Neuronal stem cell (in vitro differentiated cells): ENCODE measurements at regions not wholly inside any gene's neighbourhood (a gene's known extent, or its start where the extent isn't known, plus 50 kb on each side); places are given as distances from the start of the nearest gene placed in this dataset.

Experiments used
- DNase-seq: peaks from one replicate; pipeline ENCODE4 v3.0.0-alpha.2; 2013; ENCODE audit warnings: low spot score
- H2AFZ ChIP-seq: one replicate; pipeline ENCODE4 v1.6.1; 2013; ENCODE audit warnings: mild to moderate bottlenecking, low read length, inconsistent platforms
- H2AK5ac ChIP-seq: 2 replicates; pipeline ENCODE4 v1.6.1; 2013; ENCODE audit warnings: low read depth, mild to moderate bottlenecking, inconsistent platforms, low read length, moderate library complexity, mixed read lengths
- H2BK120ac ChIP-seq: 2 replicates; pipeline ENCODE4 v1.6.1; 2013; ENCODE audit warnings: low read depth, mild to moderate bottlenecking, inconsistent platforms, low read length, moderate library complexity, mixed read lengths
- H2BK12ac ChIP-seq: one replicate; pipeline ENCODE4 v1.6.1; 2013; ENCODE audit warnings: low read length, inconsistent platforms
- H2BK15ac ChIP-seq: 2 replicates; pipeline ENCODE4 v1.6.1; 2013; ENCODE audit warnings: mild to moderate bottlenecking, low read length, inconsistent platforms, mixed read lengths
- H2BK5ac ChIP-seq: one replicate; pipeline ENCODE4 v1.6.1; 2013; ENCODE audit warnings: inconsistent platforms, mild to moderate bottlenecking, low read length, moderate library complexity
- H3K14ac ChIP-seq: one replicate; pipeline ENCODE4 v1.6.1; 2013; ENCODE audit warnings: low read length, inconsistent platforms
- H3K18ac ChIP-seq: 2 replicates; pipeline ENCODE4 v1.6.1; 2013; ENCODE audit warnings: low read length, inconsistent platforms
- H3K23ac ChIP-seq: 2 replicates; pipeline ENCODE4 v1.6.1; 2013; ENCODE audit warnings: low read depth, mild to moderate bottlenecking, mixed read lengths, low read length, inconsistent platforms; ENCODE audit not compliant: poor library complexity
- H3K27ac ChIP-seq: replicated peaks from 3 replicates; pipeline ENCODE4 v1.5.1; 2013; ENCODE audit warnings: low read length, inconsistent platforms
- H3K27me3 ChIP-seq, 3 experiments: 2 replicates each; pipeline ENCODE4 v1.6.1; 2013; ENCODE audit warnings: low read length in 3 of 3, mild to moderate bottlenecking in 2 of 3, inconsistent platforms in 1 of 3, low read depth in 1 of 3, mixed read lengths in 1 of 3, moderate library complexity in 1 of 3; ENCODE audit not compliant: control insufficient read depth in 3 of 3, insufficient read depth in 3 of 3
- H3K36me3 ChIP-seq, 2 donors: replicated peaks in 1 of 2; 2 replicates each; pipeline ENCODE4 v1.6.1; 2013; ENCODE audit warnings: low read length in 2 of 2; ENCODE audit not compliant: control insufficient read depth in 2 of 2, insufficient read depth in 2 of 2
- H3K4ac ChIP-seq: 2 replicates; pipeline ENCODE4 v1.6.1; 2013; ENCODE audit warnings: inconsistent platforms, mild to moderate bottlenecking, low read length, moderate library complexity
- H3K4me1 ChIP-seq, 2 donors: 1 replicate in 1 of 2; 2 replicates in 1 of 2; pipeline ENCODE4 v1.6.1; 2013; ENCODE audit warnings: low read length in 2 of 2, low read depth in 1 of 2; ENCODE audit not compliant: control insufficient read depth in 2 of 2, insufficient read depth in 1 of 2
- H3K4me2 ChIP-seq: one replicate; pipeline ENCODE4 v1.6.1; 2013; ENCODE audit warnings: mild to moderate bottlenecking, low read length, inconsistent platforms; ENCODE audit not compliant: insufficient read depth, poor library complexity, severe bottlenecking
- H3K4me3 ChIP-seq, 2 donors: 2 replicates each; pipeline ENCODE4 v1.5.1; 2013; ENCODE audit warnings: low read length in 2 of 2, mild to moderate bottlenecking in 2 of 2, inconsistent platforms in 1 of 2, moderate library complexity in 1 of 2
- H3K79me1 ChIP-seq: one replicate; pipeline ENCODE4 v1.6.1; 2013; ENCODE audit warnings: low read depth, mild to moderate bottlenecking, inconsistent platforms, low read length, moderate library complexity
- H3K9ac ChIP-seq: one replicate; pipeline ENCODE4 v1.6.1; 2013; ENCODE audit warnings: mild to moderate bottlenecking, low read depth, low read length, inconsistent platforms; ENCODE audit not compliant: poor library complexity
- H3K9me3 ChIP-seq, 2 donors: replicated peaks in 1 of 2; 2 replicates each; pipeline versions ENCODE3 to v1.6.1; 2013; ENCODE audit warnings: low read length in 2 of 2, mild to moderate bottlenecking in 2 of 2, inconsistent platforms in 1 of 2, low read depth in 1 of 2, mixed read lengths in 1 of 2, moderate library complexity in 1 of 2; ENCODE audit not compliant: control insufficient read depth in 2 of 2, insufficient read depth in 1 of 2
- H4K8ac ChIP-seq: one replicate; pipeline ENCODE4 v1.6.1; 2013; ENCODE audit warnings: low read depth, mild to moderate bottlenecking, inconsistent platforms, low read length, moderate library complexity
- H4K91ac ChIP-seq: one replicate; pipeline ENCODE4 v1.6.1; 2013; ENCODE audit warnings: low read length, low read depth, mild to moderate bottlenecking, inconsistent platforms; ENCODE audit not compliant: poor library complexity
- WGBS, 2 donors: extraction: QIAGEN DNeasy Blood & Tissue Kit; methylation state at CpG; one replicate each; pipeline ENCODE4 v1.1.7; 2013; ENCODE audit warnings: missing lambda C conversion rate in 2 of 2, mixed read lengths in 1 of 2; ENCODE audit not compliant: insufficient read length in 2 of 2, insufficient replicate concordance in 1 of 2; ENCODE audit errors: extremely low coverage in 2 of 2; 5-methylcytosine and 5-hydroxymethylcytosine counted together

GRCh38 chr18:31255953-31256352 is 62.0 kb upstream of the DSG1 start:
- H3K9ac ChIP-seq = no peak overlapping the region
- no peak overlapping the region for H3K4ac ChIP-seq
- H3K18ac ChIP-seq = no peak overlapping the region
- no peak overlapping the region for H3K14ac ChIP-seq
- no peak overlapping the region for H3K27ac ChIP-seq
- H4K8ac ChIP-seq = no peak overlapping the region
- DNase-seq = no peak
- H3K36me3 ChIP-seq = no peaks in the 10 kb centered on the region
- WGBS, 2 donors = no CpG with 5 or more reads among the region's 1 CpG
- H3K4me3 ChIP-seq = no peak overlapping the region
- H3K4me2 ChIP-seq = no peak overlapping the region
- H3K4me1 ChIP-seq = no peaks in the 10 kb centered on the region
- H3K79me1 ChIP-seq = no peaks in the 10 kb centered on the region
- no peak overlapping the region for H4K91ac ChIP-seq
- no peaks in the 10 kb centered on the region for H3K27me3 ChIP-seq
- no peaks in the 10 kb centered on the region for H3K9me3 ChIP-seq
- H2AFZ ChIP-seq = no peak overlapping the region
- no peak overlapping the region for H2BK15ac ChIP-seq
- no peak overlapping the region for H2BK12ac ChIP-seq
- no peak overlapping the region for H3K23ac ChIP-seq
- H2AK5ac ChIP-seq = no peak overlapping the region
- no peak overlapping the region for H2BK120ac ChIP-seq
- H2BK5ac ChIP-seq = no peak overlapping the region

GRCh38 chr18:31258789-31259188 is 59.2 kb upstream of the DSG1 start:
- H4K91ac ChIP-seq = no peak overlapping the region
- no peak overlapping the region for H2AK5ac ChIP-seq
- DNase-seq = no peak
- H3K4me3 ChIP-seq = no peak overlapping the region
- H3K79me1 ChIP-seq = no peaks in the 10 kb centered on the region
- H2BK12ac ChIP-seq = no peak overlapping the region
- H3K9ac ChIP-seq = no peak overlapping the region
- no peak overlapping the region for H3K4ac ChIP-seq
- H3K4me2 ChIP-seq = no peak overlapping the region
- H2BK120ac ChIP-seq = no peak overlapping the region
- H4K8ac ChIP-seq = no peak overlapping the region
- H3K9me3 ChIP-seq = no peaks in the 10 kb centered on the region
- H3K14ac ChIP-seq = no peak overlapping the region
- H3K18ac ChIP-seq = no peak overlapping the region
- no CpG with 5 or more reads among the region's 3 CpGs for WGBS, 2 donors
- H3K27ac ChIP-seq = no peak overlapping the region
- no peak overlapping the region for H2BK5ac ChIP-seq
- no peak overlapping the region for H2AFZ ChIP-seq
- H3K4me1 ChIP-seq = peaks cover 0 to 2% of the 10 kb centered on the region in 2 donors
- no peaks in the 10 kb centered on the region for H3K27me3 ChIP-seq
- H3K36me3 ChIP-seq = no peaks in the 10 kb centered on the region
- no peak overlapping the region for H2BK15ac ChIP-seq
- H3K23ac ChIP-seq = no peak overlapping the region

GRCh38 chr18:31261792-31262582 is 56.0 kb upstream of the DSG1 start:
- H2BK120ac ChIP-seq = no peak overlapping the region
- H3K4me1 ChIP-seq = peaks cover 0 to 2% of the 10 kb centered on the region in 2 donors
- H4K91ac ChIP-seq = no peak overlapping the region
- no peak overlapping the region for H3K4me3 ChIP-seq
- no peaks in the 10 kb centered on the region for H3K27me3 ChIP-seq
- no peak overlapping the region for H2BK12ac ChIP-seq
- no peak overlapping the region for H3K18ac ChIP-seq
- no peak overlapping the region for H3K14ac ChIP-seq
- no CpG with 5 or more reads among the region's 6 CpGs for WGBS, 2 donors
- H3K27ac ChIP-seq = no peak overlapping the region
- no peak overlapping the region for H3K4ac ChIP-seq
- no peak overlapping the region for H4K8ac ChIP-seq
- H3K23ac ChIP-seq = no peak overlapping the region
- no peak overlapping the region for H3K4me2 ChIP-seq
- no peak overlapping the region for H2AFZ ChIP-seq
- no peak overlapping the region for H2BK15ac ChIP-seq
- H3K9me3 ChIP-seq = no peaks in the 10 kb centered on the region
- no peak overlapping the region for H3K9ac ChIP-seq
- H2AK5ac ChIP-seq = no peak overlapping the region
- H2BK5ac ChIP-seq = no peak overlapping the region
- no peaks in the 10 kb centered on the region for H3K79me1 ChIP-seq
- no peak for DNase-seq
- no peaks in the 10 kb centered on the region for H3K36me3 ChIP-seq

GRCh38 chr18:31267823-31268481 is 50.0 kb upstream of the DSG1 start:
- Histone ChIP-seq H4K8ac (no peak overlapping the region), H3K4ac (no peak overlapping the region), H3K27me3 (no peaks in the 10 kb centered on the region), H3K4me2 (no peak overlapping the region), H3K27ac (no peak overlapping the region), H3K4me1 (no peaks in the 10 kb centered on the region), H3K9ac (no peak overlapping the region), H2AFZ (no peak overlapping the region), H4K91ac (no peak overlapping the region), H3K18ac (no peak overlapping the region), H2BK120ac (no peak overlapping the region), H3K14ac (no peak overlapping the region), H3K23ac (no peak overlapping the region), H2BK12ac (no peak overlapping the region), H3K9me3 (no peaks in the 10 kb centered on the region), H3K79me1 (no peaks in the 10 kb centered on the region), H2AK5ac (no peak overlapping the region), H2BK15ac (no peak overlapping the region), H2BK5ac (no peak overlapping the region), H3K36me3 (no peaks in the 10 kb centered on the region), H3K4me3 (no peak overlapping the region)
- no peak for DNase-seq
- WGBS, 2 donors = no CpG with 5 or more reads among the region's 2 CpGs
